ENCODE measurements at regions not wholly inside any gene's neighbourhood (a gene's known extent, or its start where the extent isn't known, plus 50 kb on each side); places are given as distances from the start of the nearest gene placed in this dataset.
A peak's percentile ranks its signal among the peaks of the same experiment; 100 is the strongest.

DNA sequence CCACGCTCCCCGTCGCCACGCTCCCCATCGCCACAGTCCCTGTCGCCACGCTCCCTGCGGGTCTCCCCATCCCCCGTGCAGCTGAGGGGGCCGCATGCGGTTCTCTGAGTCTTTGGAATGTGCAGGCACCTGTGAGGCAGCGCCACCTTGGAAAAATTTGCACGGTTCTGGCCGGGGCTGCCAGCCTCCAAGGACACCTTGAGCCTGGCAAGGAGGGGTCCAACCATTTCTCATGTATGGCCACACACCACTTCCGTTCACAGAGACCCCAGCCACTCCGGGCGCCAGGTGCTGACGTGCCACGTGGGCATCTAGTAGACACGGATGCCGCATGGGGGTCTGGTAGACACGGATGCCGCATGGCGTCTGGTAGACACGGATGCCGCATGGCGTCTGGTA, 70.5 kb upstream of the ADGRA1 start:
- Histone ChIP-seq H3K36me3 (ENCODE audit: control insufficient read depth in 1 of 2, insufficient read depth in 2 of 2, low read depth in 1 of 2, low read length in 2 of 2) (peaks cover 0 to 2% of the 10 kb centered on the region in 2 experiments), H2BK12ac (ENCODE audit: low read length in 2 of 2) (no peak overlapping the region), H2BK5ac (ENCODE audit: low read depth, low read length, poor library complexity, severe bottlenecking) (no peak overlapping the region), H3K9me3 (ENCODE audit: control insufficient read depth, low read length) (no peaks in the 10 kb centered on the region), H3K4me1 (ENCODE audit: control insufficient read depth, insufficient read depth, low read depth, low read length) (no peaks in the 10 kb centered on the region), H3K4me3 (ENCODE audit: insufficient read depth in 1 of 2, low read depth in 1 of 2, low read length in 2 of 2) (no peak overlapping the region), H3K14ac (ENCODE audit: low read length in 2 of 2) (no peak overlapping the region), H3K23ac (ENCODE audit: low read length in 2 of 2) (no peak overlapping the region), H2BK15ac (ENCODE audit: low read depth, poor library complexity, severe bottlenecking) (no peak overlapping the region), H3K4me2 (ENCODE audit: low read length, poor library complexity, severe bottlenecking) (no peak overlapping the region), H4K91ac (ENCODE audit: low read length) (no peak overlapping the region), H3K27ac (ENCODE audit: low read length, poor library complexity, severe bottlenecking) (no peak overlapping the region), H2AFZ (ENCODE audit: low read depth, low read length) (no peak overlapping the region), H3K27me3 (ENCODE audit: control insufficient read depth in 1 of 2, insufficient read depth in 1 of 2, low read length in 2 of 2) (peaks cover 0 to 5% of the 10 kb centered on the region in 2 experiments), H3K9ac (ENCODE audit: low read length) (no peak overlapping the region), H3K79me1 (replicated peaks; ENCODE audit: low read length, poor library complexity, severe bottlenecking) (no peaks in the 10 kb centered on the region), H3K4ac (ENCODE audit: low read depth in 1 of 2, low read length in 2 of 2) (no peak overlapping the region), H2AK5ac (ENCODE audit: low read length, severe bottlenecking) (no peak overlapping the region), H2BK120ac (ENCODE audit: low read depth, low read length) (no peak overlapping the region), H4K8ac (ENCODE audit: low read length) (no peak overlapping the region), H3K18ac (ENCODE audit: low read depth in 1 of 2, low read length in 2 of 2) (no peak overlapping the region)
- WGBS, result 95% methylated on average over 27 of the region's 27 CpGs
- DNase-seq, result no peak

DNA sequence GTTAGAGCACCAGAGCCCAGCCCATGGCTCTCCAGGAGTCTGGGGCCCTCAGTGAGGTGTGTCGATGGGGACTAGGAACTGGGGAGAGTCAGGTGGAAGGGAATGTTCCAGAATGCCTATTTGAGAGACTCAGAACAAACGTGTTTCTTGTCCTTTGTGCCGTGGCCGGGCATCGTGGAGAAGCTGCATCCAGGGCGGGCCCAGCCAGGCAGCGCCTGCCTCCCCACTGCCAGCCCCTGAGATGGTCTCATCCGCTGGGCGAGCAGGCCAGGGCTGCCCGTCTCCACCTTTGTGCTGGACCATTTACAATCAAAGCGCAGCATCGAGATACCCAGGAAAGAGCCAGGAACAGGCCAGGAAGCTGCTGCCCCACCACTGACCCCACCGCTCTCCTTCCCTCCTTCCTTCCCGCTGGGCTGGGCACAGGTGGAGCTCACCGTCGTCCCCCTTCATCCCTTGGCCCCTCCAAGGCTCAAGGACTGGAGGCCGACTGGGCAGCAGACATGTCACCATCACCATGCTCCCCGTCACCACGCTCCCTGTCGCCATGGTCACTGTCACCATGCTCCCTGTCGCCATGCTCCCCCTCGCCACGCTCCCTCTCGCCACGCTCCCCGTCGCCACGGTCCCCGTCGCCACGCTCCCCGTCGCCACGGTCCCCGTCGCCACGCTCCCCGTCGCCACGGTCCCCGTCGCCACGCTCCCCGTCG, 71.1 kb upstream of the ADGRA1 start:
- Histone ChIP-seq H3K9me3 (ENCODE audit: control insufficient read depth, low read length) (no peaks in the 10 kb centered on the region), H3K4me2 (ENCODE audit: low read length, poor library complexity, severe bottlenecking) (no peak overlapping the region), H3K18ac (ENCODE audit: low read depth in 1 of 2, low read length in 2 of 2) (no peak overlapping the region), H2BK5ac (ENCODE audit: low read depth, low read length, poor library complexity, severe bottlenecking) (no peak overlapping the region), H3K14ac (ENCODE audit: low read length in 2 of 2) (peak overlapping the region in 1 of 2 experiments; percentile 5), H4K8ac (ENCODE audit: low read length) (no peak overlapping the region), H3K27me3 (ENCODE audit: control insufficient read depth in 1 of 2, insufficient read depth in 1 of 2, low read length in 2 of 2) (peaks cover 0 to 4% of the 10 kb centered on the region in 2 experiments), H2BK12ac (ENCODE audit: low read length in 2 of 2) (no peak overlapping the region), H3K9ac (ENCODE audit: low read length) (no peak overlapping the region), H3K27ac (ENCODE audit: low read length, poor library complexity, severe bottlenecking) (no peak overlapping the region), H3K4me3 (ENCODE audit: insufficient read depth in 1 of 2, low read depth in 1 of 2, low read length in 2 of 2) (no peak overlapping the region), H3K4ac (ENCODE audit: low read depth in 1 of 2, low read length in 2 of 2) (no peak overlapping the region), H2BK120ac (ENCODE audit: low read depth, low read length) (no peak overlapping the region), H2BK15ac (ENCODE audit: low read depth, poor library complexity, severe bottlenecking) (no peak overlapping the region), H4K91ac (ENCODE audit: low read length) (no peak overlapping the region), H2AK5ac (ENCODE audit: low read length, severe bottlenecking) (no peak overlapping the region), H3K79me1 (replicated peaks; ENCODE audit: low read length, poor library complexity, severe bottlenecking) (no peaks in the 10 kb centered on the region), H3K36me3 (ENCODE audit: control insufficient read depth in 1 of 2, insufficient read depth in 2 of 2, low read depth in 1 of 2, low read length in 2 of 2) (peaks cover 0 to 2% of the 10 kb centered on the region in 2 experiments), H3K4me1 (ENCODE audit: control insufficient read depth, insufficient read depth, low read depth, low read length) (no peaks in the 10 kb centered on the region), H3K23ac (ENCODE audit: low read length in 2 of 2) (no peak overlapping the region), H2AFZ (ENCODE audit: low read depth, low read length) (no peak overlapping the region)
- WGBS, result 93% methylated on average over 45 of the region's 45 CpGs
- no peak for DNase-seq

DNA sequence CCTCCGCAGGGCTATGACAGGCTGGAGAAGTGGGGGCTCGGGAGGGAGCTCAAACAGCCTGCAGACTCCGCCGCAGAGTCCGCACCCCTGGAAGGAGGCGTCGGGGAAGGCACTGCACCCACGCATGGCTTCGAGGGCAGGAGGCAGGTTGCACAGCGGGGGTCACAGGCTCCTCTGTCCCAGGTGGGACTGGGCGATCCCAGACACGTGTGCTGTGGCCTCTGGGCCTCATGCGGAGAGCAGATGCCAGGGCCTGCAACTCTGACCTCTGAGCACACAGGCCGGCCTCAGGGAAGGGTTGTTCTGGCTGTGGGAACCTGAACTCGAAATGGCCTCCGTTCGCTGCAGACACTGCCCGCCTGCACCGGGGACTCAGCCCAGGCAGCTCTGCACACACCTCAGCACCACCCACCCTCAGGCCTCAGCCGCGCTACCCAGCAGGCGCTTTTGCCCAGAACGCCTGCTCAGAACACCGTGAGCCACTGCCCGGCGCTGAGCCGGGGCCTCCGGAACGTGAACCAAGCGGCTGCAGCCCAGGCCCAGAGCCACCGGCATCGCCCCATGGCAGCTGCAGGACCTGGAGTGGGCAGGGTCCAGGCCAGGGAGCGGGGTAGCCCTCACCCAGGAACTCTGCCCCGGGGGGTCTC, 71.8 kb upstream of the ADGRA1 start:
- Histone ChIP-seq H3K9ac (ENCODE audit: low read length) (no peak overlapping the region), H2BK120ac (ENCODE audit: low read depth, low read length) (no peak overlapping the region), H3K4me3 (ENCODE audit: insufficient read depth in 1 of 2, low read depth in 1 of 2, low read length in 2 of 2) (no peak overlapping the region), H4K8ac (ENCODE audit: low read length) (no peak overlapping the region), H3K27ac (ENCODE audit: low read length, poor library complexity, severe bottlenecking) (no peak overlapping the region), H3K79me1 (replicated peaks; ENCODE audit: low read length, poor library complexity, severe bottlenecking) (no peaks in the 10 kb centered on the region), H2BK12ac (ENCODE audit: low read length in 2 of 2) (no peak overlapping the region), H2AK5ac (ENCODE audit: low read length, severe bottlenecking) (no peak overlapping the region), H3K9me3 (ENCODE audit: control insufficient read depth, low read length) (no peaks in the 10 kb centered on the region), H3K27me3 (ENCODE audit: control insufficient read depth in 1 of 2, insufficient read depth in 1 of 2, low read length in 2 of 2) (no peaks in the 10 kb centered on the region), H2BK5ac (ENCODE audit: low read depth, low read length, poor library complexity, severe bottlenecking) (no peak overlapping the region), H3K14ac (ENCODE audit: low read length in 2 of 2) (no peak overlapping the region), H4K91ac (ENCODE audit: low read length) (no peak overlapping the region), H3K18ac (ENCODE audit: low read depth in 1 of 2, low read length in 2 of 2) (no peak overlapping the region), H2BK15ac (ENCODE audit: low read depth, poor library complexity, severe bottlenecking) (no peak overlapping the region), H3K23ac (ENCODE audit: low read length in 2 of 2) (no peak overlapping the region), H3K4me1 (ENCODE audit: control insufficient read depth, insufficient read depth, low read depth, low read length) (no peaks in the 10 kb centered on the region), H3K4me2 (ENCODE audit: low read length, poor library complexity, severe bottlenecking) (no peak overlapping the region), H3K36me3 (ENCODE audit: control insufficient read depth in 1 of 2, insufficient read depth in 2 of 2, low read depth in 1 of 2, low read length in 2 of 2) (peaks cover 0 to 2% of the 10 kb centered on the region in 2 experiments), H2AFZ (ENCODE audit: low read depth, low read length) (no peak overlapping the region), H3K4ac (ENCODE audit: low read depth in 1 of 2, low read length in 2 of 2) (no peak overlapping the region)
- no peak for DNase-seq
- WGBS, result 90% methylated on average over 34 of the region's 34 CpGs

DNA sequence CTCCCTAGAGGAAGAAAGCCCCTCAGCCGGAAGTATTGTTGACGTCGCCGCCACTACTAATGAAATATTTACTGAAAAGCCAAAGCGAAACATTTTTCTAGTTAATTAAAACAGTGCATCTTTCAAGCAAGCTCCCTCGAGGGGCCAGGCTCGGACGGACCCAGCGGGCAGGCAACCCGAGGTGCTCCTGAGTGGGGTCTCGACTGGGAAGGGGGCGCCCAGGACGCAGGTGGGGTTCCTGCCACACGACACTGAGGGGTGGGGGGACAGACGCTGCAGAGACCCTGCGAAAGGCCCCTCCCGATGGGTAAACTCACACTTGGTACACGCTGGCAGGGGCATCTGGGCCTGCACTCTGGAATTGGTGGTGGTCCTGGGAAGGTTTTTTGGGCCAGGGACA, 72.4 kb upstream of the ADGRA1 start:
- no peak overlapping the region for H2BK12ac ChIP-seq (ENCODE audit: low read length in 2 of 2)
- DNase-seq, result no peak
- no peaks in the 10 kb centered on the region for H3K79me1 ChIP-seq (replicated peaks; ENCODE audit: low read length, poor library complexity, severe bottlenecking)
- H2AK5ac ChIP-seq (ENCODE audit: low read length, severe bottlenecking), result no peak overlapping the region
- H2BK15ac ChIP-seq (ENCODE audit: low read depth, poor library complexity, severe bottlenecking), result no peak overlapping the region
- no peak overlapping the region for H3K18ac ChIP-seq (ENCODE audit: low read depth in 1 of 2, low read length in 2 of 2)
- no peak overlapping the region for H4K8ac ChIP-seq (ENCODE audit: low read length)
- H3K14ac ChIP-seq (ENCODE audit: low read length in 2 of 2), result no peak overlapping the region
- no peak overlapping the region for H3K4me2 ChIP-seq (ENCODE audit: low read length, poor library complexity, severe bottlenecking)
- no peak overlapping the region for H3K9ac ChIP-seq (ENCODE audit: low read length)
- H3K4ac ChIP-seq (ENCODE audit: low read depth in 1 of 2, low read length in 2 of 2), result no peak overlapping the region
- H2BK5ac ChIP-seq (ENCODE audit: low read depth, low read length, poor library complexity, severe bottlenecking), result no peak overlapping the region
- H3K23ac ChIP-seq (ENCODE audit: low read length in 2 of 2), result no peak overlapping the region
- peaks cover 0 to 2% of the 10 kb centered on the region in 2 experiments for H3K36me3 ChIP-seq (ENCODE audit: control insufficient read depth in 1 of 2, insufficient read depth in 2 of 2, low read depth in 1 of 2, low read length in 2 of 2)
- H3K27ac ChIP-seq (ENCODE audit: low read length, poor library complexity, severe bottlenecking), result no peak overlapping the region
- H2AFZ ChIP-seq (ENCODE audit: low read depth, low read length), result no peak overlapping the region
- no peaks in the 10 kb centered on the region for H3K9me3 ChIP-seq (ENCODE audit: control insufficient read depth, low read length)
- no peak overlapping the region for H4K91ac ChIP-seq (ENCODE audit: low read length)
- no peaks in the 10 kb centered on the region for H3K4me1 ChIP-seq (ENCODE audit: control insufficient read depth, insufficient read depth, low read depth, low read length)
- 87% methylated on average over 18 of the region's 18 CpGs for WGBS
- H2BK120ac ChIP-seq (ENCODE audit: low read depth, low read length), result no peak overlapping the region
- H3K27me3 ChIP-seq (ENCODE audit: control insufficient read depth in 1 of 2, insufficient read depth in 1 of 2, low read length in 2 of 2), result peaks cover 0 to under 1% of the 10 kb centered on the region in 2 experiments
- no peak overlapping the region for H3K4me3 ChIP-seq (ENCODE audit: insufficient read depth in 1 of 2, low read depth in 1 of 2, low read length in 2 of 2)

Measured in mesenchymal stem cell (in vitro differentiated cells and primary cell).